ENCODE measurements at regions not wholly inside any gene's neighbourhood (a gene's known extent, or its start where the extent isn't known, plus 50 kb on each side); places are given as distances from the start of the nearest gene placed in this dataset.

DNA sequence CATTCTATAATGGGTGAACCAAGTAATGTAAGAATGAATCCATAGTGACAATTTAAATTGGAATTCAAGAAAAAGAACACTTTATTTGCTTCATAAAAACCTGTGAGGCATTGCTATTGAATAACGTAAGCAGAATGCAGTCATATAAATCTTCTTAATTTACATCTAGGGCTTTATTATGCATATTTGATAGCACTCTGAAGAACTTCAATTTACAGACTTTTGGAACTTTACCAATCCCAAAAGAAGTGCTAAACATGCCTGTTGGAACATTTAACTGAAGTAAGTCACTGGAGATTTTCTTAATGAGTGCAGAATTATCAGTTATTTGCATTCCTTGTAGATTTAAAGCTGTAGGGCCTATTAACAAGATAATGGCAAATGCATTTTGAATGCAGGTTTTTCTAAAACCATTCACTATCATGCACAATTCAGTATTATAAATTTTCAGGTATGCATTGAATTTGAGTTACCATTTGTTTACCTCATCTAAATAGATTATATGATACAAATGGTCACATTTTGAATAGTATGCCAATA lies 1181.2 kb downstream of the ARAP2 start:
- DNase-seq (ENCODE audit: low spot score), result no peak

DNA sequence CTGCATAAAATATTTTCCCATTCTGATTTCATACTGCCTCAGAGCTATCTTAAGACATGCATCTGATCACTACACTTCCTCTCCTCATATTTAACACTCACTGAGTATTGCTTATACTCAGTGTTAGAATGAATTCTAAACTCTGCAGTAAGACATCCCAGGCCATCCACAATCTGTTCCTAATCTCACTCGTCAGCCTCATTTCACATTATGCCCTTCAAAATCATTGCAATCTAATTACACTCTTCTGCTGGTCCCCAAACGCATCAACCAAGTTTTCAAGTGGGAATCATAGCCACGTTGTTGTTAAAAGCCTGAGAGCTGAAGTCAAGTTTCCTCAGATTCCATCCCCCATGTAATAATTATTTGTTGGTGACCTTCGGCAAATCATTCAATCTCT lies 1177.9 kb downstream of the ARAP2 start:
- no peak for DNase-seq (ENCODE audit: low spot score)

DNA sequence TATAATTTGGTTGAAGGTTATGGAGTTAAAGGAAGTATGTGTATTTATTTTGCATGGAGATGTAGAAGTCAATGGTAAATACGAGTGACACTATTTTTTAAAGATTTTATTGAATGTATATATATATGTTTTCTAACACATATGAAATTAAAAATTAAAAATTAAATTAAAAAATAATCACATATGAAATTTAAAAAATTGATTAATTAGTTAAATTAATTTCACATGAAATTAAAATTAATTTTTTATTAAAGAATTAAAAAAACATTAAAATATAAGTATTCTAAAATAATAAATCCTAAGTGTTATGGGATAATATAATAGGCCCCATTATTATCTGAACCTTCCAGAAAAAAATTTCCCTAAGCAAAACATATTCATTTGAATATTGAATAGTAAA lies 1163.5 kb downstream of the ARAP2 start:
- DNase-seq (ENCODE audit: low spot score), result no peak

DNA sequence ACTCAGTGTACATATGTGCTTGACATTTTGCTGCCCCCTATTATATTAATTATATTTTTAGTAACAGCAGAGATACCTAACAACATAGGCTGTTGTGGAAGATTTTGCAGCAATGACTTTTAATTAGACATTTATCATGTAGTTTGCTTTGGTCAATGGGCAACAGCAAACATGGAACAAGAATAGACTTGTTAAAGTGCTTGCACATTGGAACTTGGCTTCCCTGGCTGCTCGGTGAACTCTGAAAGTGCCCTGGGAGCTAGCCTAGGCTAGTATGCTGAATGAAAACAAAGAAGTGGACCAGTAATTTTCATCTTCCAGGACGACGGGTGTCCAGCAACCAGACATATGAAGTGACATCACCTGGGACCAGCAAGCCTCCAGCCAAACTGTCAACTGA lies 1157.1 kb downstream of the ARAP2 start:
- no peak for DNase-seq (ENCODE audit: low spot score)

DNA sequence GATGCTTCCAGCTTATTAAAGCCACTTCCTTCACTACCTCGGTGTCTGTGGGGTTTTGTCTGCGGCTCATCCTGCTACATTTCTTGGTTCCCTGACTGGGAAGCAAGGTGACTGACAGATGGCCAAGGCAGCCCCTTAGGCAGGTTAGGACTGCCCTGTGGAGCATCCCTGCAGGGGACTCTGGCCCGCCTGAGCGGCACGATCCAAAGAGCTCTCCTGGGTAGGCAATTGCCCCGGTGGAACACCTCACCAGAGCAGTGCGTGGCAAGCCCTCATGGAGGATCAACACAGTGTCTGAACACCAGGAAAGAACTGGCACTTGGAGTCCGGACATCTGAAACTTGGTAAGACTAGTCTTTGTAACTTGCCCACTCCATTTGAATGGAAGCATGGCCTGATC lies 1143.4 kb downstream of the ARAP2 start:
- no peak for DNase-seq (ENCODE audit: low spot score)

DNA sequence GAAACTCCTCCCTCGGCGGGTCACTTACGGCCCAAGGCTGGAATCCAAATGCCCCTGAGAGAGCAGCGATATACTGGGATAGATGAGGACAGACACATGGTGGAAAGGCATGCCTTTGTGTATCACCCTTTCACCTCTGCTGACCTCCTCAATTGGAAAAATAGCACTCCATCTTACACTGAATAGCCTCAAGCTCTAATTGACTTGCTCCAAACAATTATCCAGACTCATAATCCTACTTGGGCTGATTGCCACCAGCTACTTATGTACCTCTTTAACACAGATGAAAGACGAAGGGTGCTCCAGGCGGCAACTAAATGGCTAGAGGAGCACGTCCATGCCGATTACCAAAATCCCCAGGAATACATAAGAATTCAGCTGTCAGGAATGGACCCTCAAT lies 1142.2 kb downstream of the ARAP2 start:
- DNase-seq (ENCODE audit: low spot score), result no peak

DNA sequence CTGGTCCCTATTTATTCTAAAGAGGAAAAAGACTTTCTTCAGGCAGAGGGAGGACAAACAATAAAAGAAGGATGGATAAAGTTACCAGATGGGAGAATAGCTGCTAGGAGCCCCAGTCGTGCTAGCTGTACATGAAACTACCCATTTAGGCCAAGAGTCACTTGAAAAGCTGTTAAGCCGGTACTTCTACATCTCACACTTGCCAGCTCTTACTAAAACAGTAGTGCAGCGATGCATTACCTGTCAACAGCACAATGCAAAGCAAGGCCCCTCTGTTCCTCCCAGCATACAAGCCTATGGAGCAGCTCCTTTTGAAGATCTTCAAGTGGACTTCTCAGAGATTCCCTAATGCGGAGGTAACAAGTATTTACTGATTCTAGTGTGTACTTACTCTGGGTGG lies 1138.8 kb downstream of the ARAP2 start:
- DNase-seq (ENCODE audit: low spot score), result no peak

DNA sequence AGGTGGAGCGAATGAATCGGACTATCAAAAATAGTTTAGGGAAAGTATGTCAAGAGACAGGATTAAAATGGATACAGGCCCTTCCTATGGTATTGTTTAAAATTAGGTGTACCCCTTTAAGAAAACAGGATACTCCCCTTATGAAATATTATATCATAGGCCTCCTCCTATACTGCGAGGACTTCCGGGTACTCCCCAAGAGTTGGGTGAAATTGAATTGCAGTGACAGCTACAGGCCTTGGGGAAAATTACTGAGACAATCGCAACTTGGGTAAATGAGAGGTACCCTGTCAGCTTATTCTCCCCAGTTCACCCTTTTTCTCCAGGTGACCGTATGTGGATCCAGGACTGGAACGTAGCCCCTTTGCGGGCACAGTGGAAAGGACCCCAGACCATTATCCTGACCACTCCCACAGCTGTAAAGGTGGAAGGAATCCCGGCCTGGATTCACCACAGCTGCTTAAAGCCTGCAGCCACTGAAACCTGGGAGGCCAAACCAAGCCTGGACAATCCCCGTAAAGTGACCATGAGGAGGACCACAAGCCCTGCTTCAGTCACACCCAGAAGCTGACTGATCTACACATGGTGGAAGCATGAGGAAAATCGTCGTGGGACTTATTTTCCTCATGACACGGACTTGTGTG lies 1138.1 kb downstream of the ARAP2 start:
- DNase-seq (ENCODE audit: low spot score), result no peak

DNA sequence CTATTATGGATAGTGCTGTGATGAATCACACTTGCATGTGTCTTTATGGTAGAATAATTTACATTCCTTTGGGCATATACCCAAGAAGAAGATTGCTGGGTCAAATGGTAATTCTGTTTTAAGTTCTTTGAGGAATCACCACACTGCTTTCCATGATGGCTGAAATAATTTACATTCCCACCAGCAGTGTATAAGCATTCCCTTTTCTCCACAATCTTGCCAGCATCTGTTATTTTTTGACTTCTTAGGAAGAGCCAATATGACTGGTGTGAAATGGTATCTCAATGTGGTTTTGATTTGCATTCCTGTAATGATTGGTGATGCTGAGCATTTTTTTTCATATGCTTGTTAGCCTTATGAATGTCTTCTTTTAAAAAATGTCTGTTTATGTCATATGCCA lies 1120.2 kb downstream of the ARAP2 start:
- DNase-seq (ENCODE audit: low spot score), result no peak

DNA sequence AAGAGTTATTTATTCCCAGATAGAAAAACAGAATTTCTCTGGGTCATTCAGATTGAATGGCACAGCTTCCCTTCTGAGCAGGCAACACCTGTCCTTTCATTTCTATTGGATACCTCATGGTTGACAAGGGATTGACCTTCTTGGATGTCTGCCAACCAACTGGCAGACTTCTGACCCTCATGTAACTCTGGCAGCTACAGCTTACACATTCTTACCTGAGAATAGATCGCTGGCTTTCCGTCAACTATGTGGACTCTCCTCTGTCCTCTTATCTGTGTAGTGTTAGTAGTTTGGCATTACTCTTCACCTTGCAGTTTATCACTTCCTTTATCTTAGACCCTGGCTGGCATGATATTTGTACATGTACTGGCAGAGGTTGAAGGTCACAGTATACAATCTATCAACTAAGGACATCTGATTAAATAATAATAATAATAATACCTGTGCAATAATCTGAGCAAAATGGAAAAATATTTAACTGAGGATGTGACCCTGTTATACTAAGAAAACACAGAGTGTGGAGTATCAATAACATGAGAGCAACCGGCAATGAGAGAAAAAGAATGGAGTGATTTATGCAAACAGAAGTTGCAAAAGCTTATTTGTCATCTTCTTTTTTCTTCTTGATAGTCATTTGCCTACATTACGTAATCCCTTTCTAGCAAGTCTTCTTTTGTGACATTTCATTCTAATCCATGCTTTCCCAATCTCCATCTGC lies 1118.2 kb downstream of the ARAP2 start:
- no peak for DNase-seq (ENCODE audit: low spot score)

DNA sequence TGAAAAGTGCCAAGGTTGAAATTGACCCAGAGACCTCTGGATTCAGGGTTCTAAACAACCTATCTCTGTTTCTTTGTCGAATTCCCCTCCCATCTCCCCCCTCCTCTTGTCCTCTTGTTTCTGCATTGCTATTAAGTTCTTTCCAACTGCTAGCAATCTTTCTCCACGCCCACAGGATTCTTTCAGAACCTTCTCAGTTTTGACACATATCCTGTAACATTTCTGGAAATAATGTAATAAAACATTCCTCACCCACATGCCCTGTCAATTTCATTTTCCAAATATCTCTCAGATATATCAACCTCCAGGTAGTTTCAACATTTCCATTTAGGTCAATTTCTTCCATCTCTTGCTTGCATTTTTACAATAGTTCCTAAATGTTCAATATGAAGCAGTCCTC lies 1105.9 kb downstream of the ARAP2 start:
- no peak for DNase-seq (ENCODE audit: low spot score)

DNA sequence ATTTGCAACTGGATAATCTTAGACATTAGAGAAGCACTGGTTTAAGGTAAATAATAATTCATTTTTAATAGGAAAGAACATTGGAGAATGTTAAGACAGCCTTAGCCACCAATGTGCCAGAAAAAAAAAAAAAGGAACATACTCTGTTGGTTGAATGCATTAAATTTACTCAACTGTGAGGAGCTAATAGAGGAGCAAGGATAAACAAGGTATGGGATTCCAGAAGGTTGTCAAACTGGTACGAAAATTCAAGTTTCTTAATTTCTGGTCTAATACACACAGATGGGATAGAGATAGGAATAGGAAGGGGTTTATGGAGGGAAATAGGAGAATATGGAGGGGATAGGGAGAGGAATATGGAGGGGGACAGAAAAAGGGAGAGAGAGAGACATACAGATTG lies 1096.6 kb downstream of the ARAP2 start:
- DNase-seq (ENCODE audit: low spot score), result no peak

DNA sequence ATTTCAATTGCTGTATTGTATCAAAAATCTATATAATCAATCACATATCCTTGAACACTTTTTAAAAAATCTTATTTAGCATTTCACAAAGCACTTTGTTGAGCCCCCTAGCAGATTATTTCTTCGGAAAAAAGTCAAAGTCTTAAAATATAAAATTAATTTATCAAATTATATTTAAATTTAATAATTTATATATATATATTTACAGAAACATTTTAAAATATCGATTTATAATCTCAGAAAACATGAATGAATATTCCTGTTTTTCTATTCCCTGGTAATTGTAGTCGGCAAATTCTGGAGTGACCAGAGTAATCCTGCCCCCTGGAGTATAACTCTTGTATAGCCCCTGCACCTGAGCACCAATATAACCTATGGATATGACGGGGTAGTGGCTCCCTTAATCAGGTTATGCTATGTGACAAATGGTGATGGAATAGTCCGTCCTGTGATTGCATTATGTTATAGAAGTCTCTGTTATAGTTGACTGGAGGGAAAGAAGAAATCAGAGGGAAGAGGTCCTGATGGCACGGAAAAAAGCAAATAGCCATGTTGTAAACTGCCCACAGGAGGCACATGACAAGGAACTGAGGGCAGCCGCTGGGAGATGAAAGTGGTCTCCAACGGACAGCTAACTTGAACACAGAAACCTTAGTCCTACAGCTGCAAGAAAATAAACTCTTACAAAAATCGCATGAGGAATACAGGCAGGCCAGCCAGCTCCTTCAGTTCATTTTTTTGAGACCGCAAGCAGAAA lies 1092.3 kb downstream of the ARAP2 start:
- no peak for DNase-seq (ENCODE audit: low spot score)

DNA sequence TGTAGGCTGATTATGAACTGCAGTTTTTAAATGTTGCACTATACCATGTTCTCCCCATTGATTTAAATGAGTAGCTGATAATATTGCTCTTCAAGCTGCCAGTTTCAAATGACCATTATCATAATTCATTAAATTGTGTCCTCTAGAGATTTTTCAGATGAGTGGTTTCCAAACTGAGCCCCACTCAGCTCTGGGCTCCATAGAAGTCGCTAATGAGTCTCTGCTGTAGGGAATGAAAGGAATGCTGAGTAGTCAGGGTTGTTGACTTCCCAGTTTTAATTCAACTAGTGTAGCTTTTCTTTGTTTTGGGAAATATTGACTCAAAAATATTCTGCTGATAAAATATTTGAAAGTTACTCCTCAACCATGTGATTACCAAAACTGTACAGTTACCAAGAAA lies 1081.1 kb downstream of the ARAP2 start:
- no peak for DNase-seq (ENCODE audit: low spot score)

DNA sequence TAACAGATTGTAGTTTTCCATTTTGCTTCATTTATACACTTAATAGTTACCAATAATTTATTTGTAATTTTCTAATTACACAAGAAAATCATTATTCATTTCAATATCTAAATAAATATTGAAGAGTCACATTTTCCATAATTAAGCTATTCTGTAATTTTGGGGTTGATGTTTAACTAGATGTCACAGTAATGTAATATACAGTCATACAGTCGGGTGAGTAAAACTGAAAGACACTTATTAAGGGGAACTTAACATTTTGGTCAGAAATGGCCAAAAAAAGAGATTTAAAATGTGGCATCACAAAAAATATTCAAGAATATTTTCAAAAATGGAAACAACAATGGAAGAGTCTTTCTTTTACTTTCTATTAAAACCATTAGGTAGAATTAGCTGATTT lies 1080.3 kb downstream of the ARAP2 start:
- DNase-seq (ENCODE audit: low spot score), result no peak

DNA sequence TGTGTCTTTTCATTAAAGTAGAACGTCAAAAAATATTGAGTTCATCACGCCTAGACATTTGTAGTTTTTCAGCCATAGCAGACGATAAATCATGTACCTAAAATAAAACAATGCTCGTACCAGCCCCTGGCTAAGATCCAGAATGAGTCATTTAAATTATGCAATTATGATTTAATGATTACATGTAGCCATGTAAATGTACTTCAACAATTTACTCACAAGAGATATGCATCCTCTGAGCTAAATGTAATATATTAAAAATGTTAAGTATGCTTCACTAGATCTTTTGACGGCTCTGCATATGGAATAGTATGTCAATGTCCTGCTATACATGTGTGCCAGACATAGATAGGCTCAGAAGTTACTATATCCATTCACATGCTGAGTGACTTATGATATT lies 1077.8 kb downstream of the ARAP2 start:
- DNase-seq (ENCODE audit: low spot score), result no peak

DNA sequence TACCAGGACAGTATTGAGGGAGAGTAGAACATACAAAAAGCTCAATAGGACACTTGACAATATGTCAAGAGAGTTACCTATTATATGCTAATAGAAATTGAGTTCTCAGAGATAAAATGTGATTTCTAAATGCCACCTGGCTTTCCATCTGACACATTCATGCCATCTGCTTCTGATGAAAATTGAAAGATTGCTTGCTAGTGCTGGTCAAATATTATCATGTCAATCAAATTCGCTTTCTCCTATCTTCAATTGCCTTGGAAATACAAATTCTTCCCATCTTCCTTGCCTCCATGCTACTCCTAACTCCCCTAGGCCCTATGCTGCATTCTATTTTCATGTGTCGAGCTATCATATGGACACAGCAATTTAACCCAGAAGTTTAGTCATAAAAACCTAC lies 1076.9 kb downstream of the ARAP2 start:
- DNase-seq (ENCODE audit: low spot score), result no peak

DNA sequence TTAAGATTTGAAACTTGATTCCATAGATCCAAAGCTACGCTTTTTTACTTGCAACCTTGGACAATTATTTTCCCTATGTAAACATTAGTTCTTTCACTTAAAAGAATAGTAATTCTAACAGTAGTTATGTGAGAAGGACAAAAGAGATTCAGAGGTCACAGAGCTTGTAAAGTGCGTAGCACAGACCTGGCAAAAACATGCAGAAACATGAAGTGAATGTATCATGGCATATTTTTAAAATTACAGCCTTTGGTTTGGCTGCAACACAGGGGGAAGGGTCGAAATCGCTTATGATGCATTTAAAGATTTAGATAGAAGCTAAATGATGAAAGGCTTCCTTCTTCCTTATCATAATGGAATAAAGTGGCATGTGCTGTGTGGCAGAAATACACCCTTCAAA lies 1068.8 kb downstream of the ARAP2 start:
- no peak for DNase-seq (ENCODE audit: low spot score)

DNA sequence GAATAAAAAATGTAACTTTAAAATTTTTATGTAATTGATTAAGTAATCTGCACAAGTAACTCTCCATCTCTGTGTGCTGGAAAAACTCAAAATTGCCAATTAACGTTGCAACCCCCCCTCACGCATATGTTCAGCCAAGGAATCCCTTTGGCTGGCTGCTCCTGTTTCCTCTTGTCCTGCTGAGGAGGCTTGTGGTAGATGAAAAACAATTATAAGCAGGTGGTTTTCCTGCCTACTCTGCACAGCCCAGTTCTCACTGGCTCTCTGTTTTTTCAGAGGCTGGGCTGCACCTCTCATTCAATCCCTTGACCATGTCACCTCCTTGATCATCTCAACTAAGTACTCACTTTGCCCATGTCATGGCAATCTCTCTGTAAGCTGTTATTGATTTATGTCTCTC lies 1068.4 kb downstream of the ARAP2 start:
- no peak for DNase-seq (ENCODE audit: low spot score)

DNA sequence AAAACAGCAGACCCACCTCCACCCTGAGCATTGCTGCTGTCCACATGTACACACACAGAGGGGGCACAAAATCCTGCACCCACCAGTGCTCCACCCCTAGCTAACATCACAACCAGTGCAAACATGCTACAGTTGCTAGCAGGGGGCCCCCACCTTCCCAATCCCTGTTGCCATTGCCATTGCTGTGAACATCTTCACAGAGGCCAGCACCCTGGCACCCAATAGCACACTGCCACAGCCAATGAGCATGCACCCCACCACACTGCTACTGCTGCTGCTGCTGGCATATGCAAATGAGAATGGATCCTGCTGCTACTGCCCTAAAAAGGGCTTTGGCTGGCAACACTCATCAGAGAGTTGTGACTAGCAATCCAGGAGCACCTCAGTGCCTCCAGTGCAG lies 1061.9 kb downstream of the ARAP2 start:
- no peak for DNase-seq (ENCODE audit: low spot score)

DNA sequence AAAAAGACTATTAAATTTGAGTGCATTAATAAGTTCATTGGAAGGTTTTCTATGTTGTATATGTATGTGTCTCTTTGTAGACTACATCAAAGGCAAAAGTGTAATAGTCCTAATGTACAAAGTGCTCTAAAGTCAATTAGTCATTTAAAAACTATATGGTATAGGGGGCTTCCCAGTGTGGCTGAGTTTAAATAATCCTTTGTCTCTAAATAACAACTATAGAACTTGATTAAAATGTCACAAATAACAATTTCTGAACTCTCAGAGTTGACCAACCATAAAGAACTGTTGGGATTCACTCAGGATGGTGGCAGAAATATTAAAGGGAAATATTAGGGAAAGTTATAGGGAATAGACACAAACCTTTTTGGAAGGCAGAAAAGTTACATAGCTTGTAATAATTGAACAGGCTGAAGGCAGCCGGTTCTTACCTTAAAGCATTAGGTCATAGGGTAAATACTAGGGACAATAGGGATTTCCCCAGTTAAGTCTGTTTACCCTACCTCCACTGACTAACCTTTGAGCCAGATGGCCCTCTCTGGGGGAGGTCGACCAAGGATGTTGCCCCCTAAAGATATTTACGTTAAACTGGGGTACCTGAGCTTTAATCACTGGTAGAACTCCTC lies 1054.2 kb downstream of the ARAP2 start:
- no peak for DNase-seq (ENCODE audit: low spot score)

DNA sequence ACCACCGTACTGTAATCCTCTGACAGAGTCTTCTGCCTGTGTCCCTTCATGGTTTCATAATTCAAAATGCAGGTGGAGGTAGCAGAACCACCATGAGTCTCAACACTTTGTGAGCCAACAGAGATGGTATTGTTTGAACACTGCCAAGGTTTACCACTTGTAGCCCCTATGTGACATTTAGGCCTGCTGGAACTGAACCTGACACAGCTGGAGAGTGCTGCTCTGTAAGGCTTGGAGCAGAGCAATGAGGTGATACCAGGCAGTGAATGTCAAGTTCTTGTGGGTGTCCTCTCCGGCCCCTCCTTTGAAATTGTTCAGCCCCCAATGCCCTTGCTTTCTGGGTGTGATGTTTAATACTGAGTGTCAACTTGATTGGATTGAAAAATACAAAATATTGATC lies 1042.9 kb downstream of the ARAP2 start:
- DNase-seq (ENCODE audit: low spot score), result no peak

DNA sequence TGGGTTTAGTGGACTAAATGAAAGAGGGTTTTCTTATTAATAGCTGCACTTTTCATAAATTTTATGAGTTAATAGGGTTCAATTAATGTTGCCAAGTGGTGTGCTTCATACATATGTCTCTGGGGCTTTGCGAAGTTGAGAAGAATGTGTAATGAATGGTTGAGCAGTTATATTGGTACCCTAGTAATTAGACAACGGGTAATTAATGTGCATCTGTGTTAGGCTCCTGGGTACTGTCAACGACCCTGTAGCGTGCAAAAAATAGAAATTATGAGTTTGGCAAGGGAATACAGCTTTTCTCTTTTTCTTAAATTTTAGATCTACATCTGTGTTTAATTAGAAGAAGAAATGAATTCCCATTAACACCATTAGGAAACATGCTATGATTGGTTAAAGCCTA lies 1027.7 kb downstream of the ARAP2 start:
- DNase-seq (ENCODE audit: low spot score), result no peak
